Osteocyte (in vitro differentiated cells): ENCODE measurements at regions not wholly inside any gene's neighbourhood (a gene's known extent, or its start where the extent isn't known, plus 50 kb on each side); places are given as distances from the start of the nearest gene placed in this dataset.

ENCODE experiments used
- DNase-seq: peaks from one replicate; pipeline ENCODE4 v3.0.0; 2021; ENCODE audit warnings: mixed read lengths; ENCODE audit not compliant: unreplicated experiment; ENCODE audit errors: extremely low spot score
- H3K27ac Mint-ChIP-seq: one replicate; pipeline ENCODE4 v1.8.0; 2021; ENCODE audit warnings: mild to moderate bottlenecking, mixed read lengths; ENCODE audit not compliant: unreplicated experiment
- H3K27me3 Mint-ChIP-seq: one replicate; pipeline ENCODE4 v1.8.0; 2021; ENCODE audit warnings: mixed read lengths; ENCODE audit not compliant: unreplicated experiment
- H3K36me3 Mint-ChIP-seq: one replicate; pipeline ENCODE4 v1.8.0; 2021; ENCODE audit warnings: mixed read lengths; ENCODE audit not compliant: unreplicated experiment
- H3K4me1 Mint-ChIP-seq: one replicate; pipeline ENCODE4 v1.8.0; 2021; ENCODE audit warnings: mixed read lengths; ENCODE audit not compliant: unreplicated experiment
- H3K4me3 Mint-ChIP-seq: one replicate; pipeline ENCODE4 v1.8.0; 2021; ENCODE audit warnings: mild to moderate bottlenecking, moderate library complexity, mixed read lengths; ENCODE audit not compliant: unreplicated experiment
- H3K9me3 Mint-ChIP-seq: one replicate; pipeline ENCODE4 v1.8.0; 2021; ENCODE audit warnings: mixed read lengths; ENCODE audit not compliant: unreplicated experiment
- TF ChIP-seq, protein P1 (sequence below): fragments of 200-600 bp; sonication (generic); IDR thresholded peaks from 2 replicates; pipeline ENCODE4 v1.5.0; 2021; ENCODE audit warnings: antibody characterized with exemption, mild to moderate bottlenecking, moderate library complexity

DNA sequence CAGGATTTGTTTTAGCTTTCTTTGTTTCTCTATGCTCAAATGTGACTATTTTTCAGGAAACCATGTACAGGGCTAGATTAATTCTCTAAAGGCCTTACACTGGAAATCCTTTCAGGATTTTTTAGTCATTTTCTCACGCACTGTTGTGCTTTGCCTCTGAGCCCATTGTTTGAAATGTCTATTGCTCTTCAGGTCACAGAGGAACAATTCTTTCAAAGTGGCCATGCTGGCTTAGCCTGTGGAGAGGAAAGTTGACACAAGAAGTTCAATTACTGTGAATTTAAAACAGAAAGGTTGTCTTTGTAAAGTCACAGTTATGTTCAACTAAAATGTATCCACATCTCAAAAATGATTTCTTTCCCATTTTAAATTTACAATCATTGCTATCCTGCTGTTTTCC, 1071.7 kb upstream of the POT1 start:
- Mint-ChIP-seq H3K9me3 (peaks cover 6% of the 10 kb centered on the region), H3K36me3 (no peaks in the 10 kb centered on the region), H3K27ac (no peak overlapping the region), H3K4me1 (no peaks in the 10 kb centered on the region), H3K4me3 (no peak overlapping the region), H3K27me3 (peaks cover 4% of the 10 kb centered on the region)
- DNase-seq: no peak
- TF ChIP-seq, protein P1, sequence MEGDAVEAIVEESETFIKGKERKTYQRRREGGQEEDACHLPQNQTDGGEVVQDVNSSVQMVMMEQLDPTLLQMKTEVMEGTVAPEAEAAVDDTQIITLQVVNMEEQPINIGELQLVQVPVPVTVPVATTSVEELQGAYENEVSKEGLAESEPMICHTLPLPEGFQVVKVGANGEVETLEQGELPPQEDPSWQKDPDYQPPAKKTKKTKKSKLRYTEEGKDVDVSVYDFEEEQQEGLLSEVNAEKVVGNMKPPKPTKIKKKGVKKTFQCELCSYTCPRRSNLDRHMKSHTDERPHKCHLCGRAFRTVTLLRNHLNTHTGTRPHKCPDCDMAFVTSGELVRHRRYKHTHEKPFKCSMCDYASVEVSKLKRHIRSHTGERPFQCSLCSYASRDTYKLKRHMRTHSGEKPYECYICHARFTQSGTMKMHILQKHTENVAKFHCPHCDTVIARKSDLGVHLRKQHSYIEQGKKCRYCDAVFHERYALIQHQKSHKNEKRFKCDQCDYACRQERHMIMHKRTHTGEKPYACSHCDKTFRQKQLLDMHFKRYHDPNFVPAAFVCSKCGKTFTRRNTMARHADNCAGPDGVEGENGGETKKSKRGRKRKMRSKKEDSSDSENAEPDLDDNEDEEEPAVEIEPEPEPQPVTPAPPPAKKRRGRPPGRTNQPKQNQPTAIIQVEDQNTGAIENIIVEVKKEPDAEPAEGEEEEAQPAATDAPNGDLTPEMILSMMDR: no peak

DNA sequence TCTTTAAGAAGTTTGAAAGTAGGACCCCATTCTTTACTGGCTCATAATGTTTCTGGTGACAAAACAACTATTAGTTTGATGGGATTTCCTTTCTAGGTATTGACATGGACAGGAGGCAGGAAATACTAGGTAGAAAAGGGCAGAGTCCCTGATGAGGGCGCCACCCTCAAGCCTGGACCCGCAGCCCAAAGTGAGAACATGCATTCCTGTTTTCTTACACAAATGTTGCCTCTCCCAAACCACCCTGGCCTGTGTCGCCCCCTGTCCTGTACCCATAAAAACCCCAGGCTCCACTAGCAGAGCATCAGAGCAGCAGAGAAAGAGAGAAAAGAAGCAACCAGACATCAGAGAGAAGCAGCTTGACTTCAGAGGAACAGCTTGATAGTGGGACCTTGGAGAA, 1055.2 kb upstream of the POT1 start:
- DNase-seq: no peak
- H3K9me3 Mint-ChIP-seq: peaks cover 16% of the 10 kb centered on the region
- TF ChIP-seq, protein P1: no peak
- H3K4me3 Mint-ChIP-seq: no peak overlapping the region
- H3K27me3 Mint-ChIP-seq: no peaks in the 10 kb centered on the region
- no peaks in the 10 kb centered on the region for H3K4me1 Mint-ChIP-seq
- no peak overlapping the region for H3K27ac Mint-ChIP-seq
- no peaks in the 10 kb centered on the region for H3K36me3 Mint-ChIP-seq

DNA sequence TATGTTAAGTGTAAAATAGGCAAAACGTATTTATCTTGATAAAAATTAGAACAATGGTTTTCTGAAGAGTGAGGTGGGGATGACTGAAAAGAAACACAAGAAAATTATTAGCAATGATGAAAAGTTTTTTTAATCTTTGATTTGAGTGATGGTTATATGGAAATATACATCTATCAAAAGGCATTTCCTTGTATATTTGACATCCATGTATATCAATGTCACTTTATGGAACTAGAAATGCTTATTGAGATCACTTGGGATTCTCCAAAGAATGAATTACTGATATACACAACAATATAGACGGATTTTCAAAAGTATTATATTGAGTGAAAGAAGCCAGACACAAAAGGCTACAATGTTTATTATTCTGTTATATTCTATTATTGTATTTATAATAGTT, 1042.0 kb upstream of the POT1 start:
- TF ChIP-seq, protein P1: no peak
- Mint-ChIP-seq H3K27ac (no peak overlapping the region), H3K4me1 (no peaks in the 10 kb centered on the region), H3K4me3 (no peak overlapping the region), H3K27me3 (peaks cover under 1% of the 10 kb centered on the region), H3K36me3 (no peaks in the 10 kb centered on the region), H3K9me3 (no peaks in the 10 kb centered on the region)
- no peak for DNase-seq

DNA sequence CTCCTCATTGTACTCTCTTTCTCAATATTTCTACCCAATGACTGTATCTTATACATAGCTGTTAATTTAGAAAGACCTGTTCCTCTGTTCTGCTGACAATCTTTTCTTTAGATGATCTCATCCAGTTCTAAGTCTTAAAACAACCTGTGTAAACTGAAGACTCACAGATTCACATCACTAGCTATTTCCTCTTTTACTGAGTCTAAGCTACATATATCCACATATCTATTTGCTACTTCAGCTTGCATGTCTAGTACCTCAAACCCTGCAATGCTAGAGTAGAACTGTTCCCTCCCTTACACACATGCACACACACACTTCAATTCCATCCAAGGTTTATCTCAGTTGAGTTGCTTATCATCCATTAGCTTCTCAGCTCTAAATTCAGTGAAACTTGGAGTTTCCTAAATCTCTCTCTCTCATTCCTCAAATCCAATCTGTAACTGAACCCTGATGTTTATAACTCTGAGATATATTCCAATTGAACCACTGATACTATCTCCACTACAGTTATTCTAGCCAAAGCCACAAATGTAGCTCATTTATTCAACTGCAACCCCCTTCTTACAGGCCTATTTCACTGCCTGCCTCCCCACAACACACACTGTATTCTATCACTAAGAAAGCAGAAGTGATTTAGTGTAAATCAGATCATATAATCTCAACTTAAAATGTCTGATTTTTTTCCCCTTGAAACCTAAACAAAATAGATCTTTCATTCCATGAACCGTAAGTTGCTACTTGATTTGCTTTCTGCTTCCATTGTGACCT, 1036.8 kb upstream of the POT1 start:
- TF ChIP-seq, protein P1: no peak
- Mint-ChIP-seq H3K4me3 (no peak overlapping the region), H3K27ac (no peak overlapping the region), H3K27me3 (peaks cover 5% of the 10 kb centered on the region), H3K9me3 (no peaks in the 10 kb centered on the region), H3K4me1 (no peaks in the 10 kb centered on the region), H3K36me3 (no peaks in the 10 kb centered on the region)
- no peak for DNase-seq

DNA sequence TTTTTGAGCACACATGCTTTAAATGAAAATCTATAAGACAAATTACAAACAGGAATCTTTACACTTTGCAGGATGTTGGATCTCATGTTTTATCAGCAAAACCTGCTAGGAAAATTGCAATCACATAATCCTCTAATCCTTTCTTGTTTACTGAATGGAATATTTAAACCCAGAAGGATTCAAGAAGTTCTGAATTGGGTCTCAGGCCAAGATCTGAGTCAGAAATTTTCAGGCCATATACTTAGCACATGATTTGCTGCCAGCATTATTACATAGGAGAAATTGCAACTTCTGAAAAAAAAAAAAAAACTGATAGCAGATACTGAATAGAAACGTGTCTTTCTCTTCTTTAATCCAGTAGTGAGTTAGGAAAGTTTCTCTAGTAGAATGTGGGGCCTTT, 1005.3 kb upstream of the POT1 start:
- H3K4me3 Mint-ChIP-seq: no peak overlapping the region
- DNase-seq: no peak
- H3K36me3 Mint-ChIP-seq: no peaks in the 10 kb centered on the region
- no peaks in the 10 kb centered on the region for H3K4me1 Mint-ChIP-seq
- TF ChIP-seq, protein P1: no peak
- peaks cover 6% of the 10 kb centered on the region for H3K9me3 Mint-ChIP-seq
- no peak overlapping the region for H3K27ac Mint-ChIP-seq
- H3K27me3 Mint-ChIP-seq: no peaks in the 10 kb centered on the region
